ENCODE measurements at regions not wholly inside any gene's neighbourhood (a gene's known extent, or its start where the extent isn't known, plus 50 kb on each side); places are given as distances from the start of the nearest gene placed in this dataset.
A peak's percentile ranks its signal among the peaks of the same experiment; 100 is the strongest.

GRCh38 chr4:152014280-152014679 lies 253.5 kb upstream of the GATB start:
- H3K4me3 ChIP-seq: no peak overlapping the region
- H3K36me3 ChIP-seq: no peaks in the 10 kb centered on the region
- no peak for TF ChIP-seq EP300 (IDR thresholded peaks at IDR 0.05)
- TF ChIP-seq POLR2A (IDR thresholded peaks at IDR 0.05): no peak
- TF ChIP-seq POLR2AphosphoS5 (IDR thresholded peaks at IDR 0.05): no peak
- no peak for TF ChIP-seq CTCF (IDR thresholded peaks at IDR 0.05)
- WGBS, 2 donors: 46 to 55% methylated on average over 3 of the region's 3 CpGs
- H3K4me1 ChIP-seq: no peaks in the 10 kb centered on the region
- DNase-seq (no peak), ATAC-seq (ENCODE audit: low FRiP score in 2 of 2) (no peak)
- H3K27me3 ChIP-seq: no peaks in the 10 kb centered on the region
- no peak overlapping the region for H3K27ac ChIP-seq
- peaks cover 0 to 6% (median 0%) of the 10 kb centered on the region in 4 donors for H3K9me3 ChIP-seq

- no peaks in the 10 kb centered on the region for H3K36me3 ChIP-seq
- ATAC-seq (ENCODE audit: low FRiP score in 2 of 2) (no peak), DNase-seq (no peak)
- WGBS, 2 donors: 68 to 90% methylated on average over 7 of the region's 7 CpGs
- H3K4me1 ChIP-seq: no peaks in the 10 kb centered on the region
- no peak overlapping the region for H3K4me3 ChIP-seq
- H3K9me3 ChIP-seq: peaks cover 0 to 6% (median 0%) of the 10 kb centered on the region in 4 donors
- TF ChIP-seq CTCF (IDR thresholded peaks at IDR 0.05): no peak
- TF ChIP-seq POLR2AphosphoS5 (IDR thresholded peaks at IDR 0.05): no peak
- no peak for TF ChIP-seq POLR2A (IDR thresholded peaks at IDR 0.05)
- no peak for TF ChIP-seq EP300 (IDR thresholded peaks at IDR 0.05)
- no peak overlapping the region for H3K27ac ChIP-seq
- no peaks in the 10 kb centered on the region for H3K27me3 ChIP-seq
These were observed 250.7 kb upstream of the GATB start for GRCh38 chr4:152011469-152011868.

- TF ChIP-seq POLR2AphosphoS5 (IDR thresholded peaks at IDR 0.05): no peak
- no peak for TF ChIP-seq POLR2A (IDR thresholded peaks at IDR 0.05)
- no peak for TF ChIP-seq EP300 (IDR thresholded peaks at IDR 0.05)
- no peak for TF ChIP-seq CTCF (IDR thresholded peaks at IDR 0.05)
- ATAC-seq (ENCODE audit: low FRiP score in 2 of 2): no peak
- DNase-seq: no peak
These were observed 249.9 kb upstream of the GATB start for GRCh38 chr4:152010710-152011079.

DNA sequence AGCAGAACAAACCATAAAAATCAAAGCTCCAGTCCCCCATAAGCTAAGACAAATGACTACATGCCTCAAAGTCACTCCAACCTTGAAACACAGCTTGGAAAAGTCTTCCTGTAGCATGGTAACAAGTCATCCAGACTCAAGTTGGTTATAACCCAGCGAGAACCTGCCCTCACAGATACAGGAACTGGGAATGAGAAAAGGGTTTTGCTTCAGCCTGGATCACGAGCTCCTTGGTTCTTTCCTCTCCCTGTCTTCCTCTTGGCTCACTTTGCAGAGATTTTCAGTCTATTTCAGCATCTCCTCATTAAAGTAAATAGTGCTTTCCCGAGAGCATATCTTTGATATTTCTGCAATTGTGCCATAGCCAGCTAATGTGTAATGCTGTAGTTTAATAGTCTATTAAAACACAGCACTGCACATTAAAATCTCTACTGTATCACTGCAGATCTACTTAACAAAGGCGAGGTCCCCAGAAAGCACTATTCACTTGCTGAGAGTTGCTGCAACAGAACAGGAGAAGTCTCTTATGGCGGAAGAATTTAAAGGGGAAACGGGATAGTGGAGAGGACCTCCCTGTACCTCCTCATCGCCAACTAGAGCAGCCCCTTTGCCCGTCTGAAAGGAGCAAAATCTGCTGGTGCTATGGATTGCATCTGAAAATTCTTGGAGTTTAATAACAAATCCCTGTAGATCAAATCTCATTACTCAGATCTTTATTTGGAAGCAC lies 249.3 kb upstream of the GATB start:
- ATAC-seq (ENCODE audit: low FRiP score in 2 of 2) (peak in 1 of 2 donors; percentile 24), DNase-seq (no peak)
- Histone ChIP-seq H3K36me3 (no peaks in the 10 kb centered on the region), H3K27me3 (no peaks in the 10 kb centered on the region), H3K27ac (no peak overlapping the region), H3K9me3 (peaks cover 0 to 6% (median 0%) of the 10 kb centered on the region in 4 donors), H3K4me1 (no peaks in the 10 kb centered on the region), H3K4me3 (no peak overlapping the region)
- no peak for TF ChIP-seq EP300 (IDR thresholded peaks at IDR 0.05)
- TF ChIP-seq POLR2A (IDR thresholded peaks at IDR 0.05): no peak
- no peak for TF ChIP-seq POLR2AphosphoS5 (IDR thresholded peaks at IDR 0.05)
- TF ChIP-seq CTCF (IDR thresholded peaks at IDR 0.05): no peak
- WGBS, 2 donors: 32% methylated on average over 8 of the region's 8 CpGs

More at GRCh38 chr4:152010710-152011079, 249.9 kb upstream of the GATB start:
- Histone ChIP-seq H3K36me3 (no peaks in the 10 kb centered on the region), H3K27ac (no peak overlapping the region), H3K9me3 (peaks cover 0 to 6% (median 0%) of the 10 kb centered on the region in 4 donors), H3K27me3 (no peaks in the 10 kb centered on the region), H3K4me1 (no peaks in the 10 kb centered on the region), H3K4me3 (no peak overlapping the region)
- WGBS, 2 donors: 36 to 42% methylated on average over 2 of the region's 2 CpGs

All from upper lobe of left lung (tissue), 6 donors.